Uterus (tissue), 2 donors: ENCODE measurements at regions not wholly inside any gene's neighbourhood (a gene's known extent, or its start where the extent isn't known, plus 50 kb on each side); places are given as distances from the start of the nearest gene placed in this dataset.

Experiments used
- POLR2A ChIP-seq, 2 donors: fragments of 450-650 bp; IDR thresholded peaks; one replicate each; pipeline ENCODE4 v1.6.1; 2016; ENCODE audit warnings: antibody characterized with exemption in 2 of 2, mild to moderate bottlenecking in 1 of 2, moderate library complexity in 1 of 2
- TF ChIP-seq, protein P1 (sequence below), 4 experiments: fragments of 200-600 bp in 2 of 4; fragments of 450-650 bp in 2 of 4; sonication (generic) in 2 of 4; IDR thresholded peaks; one replicate each; pipeline ENCODE4 v1.5.1; 2016 to 2019; ENCODE audit warnings: antibody characterized with exemption in 4 of 4, mild to moderate bottlenecking in 2 of 4, moderate library complexity in 1 of 4

DNA sequence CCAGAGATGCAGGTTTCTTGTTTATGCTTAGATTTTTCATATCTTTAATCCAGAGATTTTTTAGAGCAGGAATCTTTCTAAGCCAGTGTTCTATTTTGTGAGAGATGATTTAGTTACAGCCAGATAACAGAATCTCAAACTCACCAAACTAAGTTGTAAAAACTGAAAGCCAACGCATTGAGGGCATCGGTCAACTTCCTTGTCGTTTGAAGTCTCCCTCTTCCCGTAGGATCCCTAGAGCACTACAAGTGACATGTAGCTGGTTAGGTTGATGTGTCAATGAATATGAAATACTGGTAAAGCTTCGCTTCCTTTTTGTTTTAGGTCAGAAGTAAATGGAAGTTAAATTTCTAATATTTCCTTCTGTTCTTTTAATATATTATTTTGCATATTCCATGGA lies 139.6 kb downstream of the YIPF5 start:
- TF ChIP-seq POLR2A (IDR thresholded peaks at IDR 0.05) = no peak
- TF ChIP-seq, protein P1, sequence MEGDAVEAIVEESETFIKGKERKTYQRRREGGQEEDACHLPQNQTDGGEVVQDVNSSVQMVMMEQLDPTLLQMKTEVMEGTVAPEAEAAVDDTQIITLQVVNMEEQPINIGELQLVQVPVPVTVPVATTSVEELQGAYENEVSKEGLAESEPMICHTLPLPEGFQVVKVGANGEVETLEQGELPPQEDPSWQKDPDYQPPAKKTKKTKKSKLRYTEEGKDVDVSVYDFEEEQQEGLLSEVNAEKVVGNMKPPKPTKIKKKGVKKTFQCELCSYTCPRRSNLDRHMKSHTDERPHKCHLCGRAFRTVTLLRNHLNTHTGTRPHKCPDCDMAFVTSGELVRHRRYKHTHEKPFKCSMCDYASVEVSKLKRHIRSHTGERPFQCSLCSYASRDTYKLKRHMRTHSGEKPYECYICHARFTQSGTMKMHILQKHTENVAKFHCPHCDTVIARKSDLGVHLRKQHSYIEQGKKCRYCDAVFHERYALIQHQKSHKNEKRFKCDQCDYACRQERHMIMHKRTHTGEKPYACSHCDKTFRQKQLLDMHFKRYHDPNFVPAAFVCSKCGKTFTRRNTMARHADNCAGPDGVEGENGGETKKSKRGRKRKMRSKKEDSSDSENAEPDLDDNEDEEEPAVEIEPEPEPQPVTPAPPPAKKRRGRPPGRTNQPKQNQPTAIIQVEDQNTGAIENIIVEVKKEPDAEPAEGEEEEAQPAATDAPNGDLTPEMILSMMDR (IDR thresholded peaks at IDR 0.05) = no peak
